GM19043 (cell line): ENCODE measurements at regions not wholly inside any gene's neighbourhood (a gene's known extent, or its start where the extent isn't known, plus 50 kb on each side); places are given as distances from the start of the nearest gene placed in this dataset.
"Not testable (repeated sequence)": the region's sequence is repeated elsewhere in the genome, so short reads cannot be mapped to it uniquely, and the experiment has no call there.

Experiments used
- ATAC-seq: cut with Tn5 transposase; IDR thresholded peaks from one replicate; pipeline ENCODE4 v1.9.1; 2021; ENCODE audit warnings: low read depth; ENCODE audit not compliant: unreplicated experiment

DNA sequence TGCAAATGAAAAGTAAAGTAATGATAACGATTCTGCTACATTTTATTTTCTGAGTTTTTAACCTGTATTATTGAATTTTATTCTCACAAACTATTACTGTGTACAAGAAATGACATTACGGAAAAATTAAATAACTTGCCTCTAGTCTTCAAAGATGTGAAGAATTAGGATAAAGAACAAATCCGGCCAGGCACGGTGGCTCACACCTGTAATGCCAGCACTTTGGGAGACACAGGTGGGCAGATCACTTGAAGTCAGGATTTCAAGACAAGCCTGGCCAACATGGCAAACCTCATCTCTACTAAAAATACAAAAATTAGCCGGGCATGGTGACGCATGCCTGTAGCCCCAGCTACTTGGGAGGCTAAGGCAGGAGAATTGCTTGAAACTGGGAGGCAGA, 1584.4 kb upstream of the SEL1L start:
- no peak for ATAC-seq

DNA sequence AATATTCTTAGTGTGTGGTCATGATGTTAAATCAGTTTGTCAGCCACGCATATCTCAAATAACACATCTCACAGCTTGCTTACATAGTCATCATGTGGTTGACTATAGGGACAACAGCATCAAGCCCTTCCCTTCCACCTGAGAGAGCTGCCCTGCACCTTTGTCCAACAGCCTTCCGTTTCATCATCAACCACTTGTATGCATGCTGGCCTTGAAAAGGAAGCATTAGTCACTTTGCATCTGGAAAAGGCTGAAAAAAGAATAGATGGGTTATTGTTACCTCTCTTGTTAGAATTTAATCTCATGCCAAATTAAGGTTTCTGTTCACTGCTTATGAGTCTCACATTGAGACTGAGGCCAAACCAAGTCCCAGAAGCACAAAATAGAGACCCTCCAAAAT, 1586.5 kb upstream of the SEL1L start:
- no peak for ATAC-seq

DNA sequence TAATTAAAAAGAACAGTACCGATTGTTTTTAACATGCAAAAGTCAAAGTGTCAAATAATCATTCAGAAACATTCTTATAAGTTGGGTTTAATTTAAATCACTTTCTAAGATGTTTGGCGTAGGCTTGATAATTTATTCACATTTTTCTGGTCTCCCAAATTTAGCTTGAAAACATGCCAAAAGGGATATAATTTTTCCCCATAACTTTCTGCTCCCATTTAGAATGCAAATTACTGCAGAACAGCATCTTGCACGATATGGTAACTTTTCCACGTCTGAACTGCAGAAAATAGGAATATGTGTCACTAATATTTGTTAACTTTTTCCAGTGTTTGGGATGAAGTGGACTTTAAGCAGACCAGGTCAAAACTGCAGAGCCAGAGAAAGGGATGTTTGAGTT, 1592.4 kb upstream of the SEL1L start:
- no peak for ATAC-seq

DNA sequence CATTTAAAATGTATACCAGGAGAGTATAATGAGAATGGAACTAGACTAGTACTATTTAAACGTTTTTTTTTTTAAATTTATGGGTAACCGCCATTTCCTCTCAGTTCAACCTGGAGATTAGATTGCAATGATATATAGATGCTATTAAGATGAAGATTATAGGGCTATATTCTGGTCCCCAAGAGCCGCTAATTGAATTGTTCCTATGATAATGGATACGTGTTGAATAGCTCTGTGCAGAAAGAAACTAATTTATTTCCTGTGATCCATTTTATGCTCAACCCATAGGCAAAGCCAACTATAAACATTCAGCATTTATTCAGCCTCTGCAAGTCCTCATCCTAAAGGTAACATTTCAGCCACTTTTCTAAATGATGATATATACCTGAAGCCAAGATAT, 1595.1 kb upstream of the SEL1L start:
- no peak for ATAC-seq

DNA sequence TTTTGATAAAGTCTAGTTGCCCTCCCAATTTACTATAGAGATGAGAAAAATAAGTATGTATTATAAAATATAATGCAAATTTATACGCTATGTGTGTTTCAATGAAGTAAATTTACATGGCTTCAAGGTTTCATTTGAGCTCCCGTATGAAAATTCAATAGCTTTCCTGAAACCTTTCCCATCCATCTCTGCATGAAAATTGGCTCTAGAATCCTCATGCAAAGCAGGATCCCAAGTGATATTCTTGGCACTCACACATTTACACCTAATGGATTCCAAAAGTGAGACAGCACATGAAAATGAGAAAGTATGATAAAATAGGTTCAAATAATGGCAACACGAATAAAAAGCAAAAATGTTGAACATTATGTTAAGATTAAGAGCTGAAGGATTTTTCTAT, 1595.8 kb upstream of the SEL1L start:
- ATAC-seq, result no peak

DNA sequence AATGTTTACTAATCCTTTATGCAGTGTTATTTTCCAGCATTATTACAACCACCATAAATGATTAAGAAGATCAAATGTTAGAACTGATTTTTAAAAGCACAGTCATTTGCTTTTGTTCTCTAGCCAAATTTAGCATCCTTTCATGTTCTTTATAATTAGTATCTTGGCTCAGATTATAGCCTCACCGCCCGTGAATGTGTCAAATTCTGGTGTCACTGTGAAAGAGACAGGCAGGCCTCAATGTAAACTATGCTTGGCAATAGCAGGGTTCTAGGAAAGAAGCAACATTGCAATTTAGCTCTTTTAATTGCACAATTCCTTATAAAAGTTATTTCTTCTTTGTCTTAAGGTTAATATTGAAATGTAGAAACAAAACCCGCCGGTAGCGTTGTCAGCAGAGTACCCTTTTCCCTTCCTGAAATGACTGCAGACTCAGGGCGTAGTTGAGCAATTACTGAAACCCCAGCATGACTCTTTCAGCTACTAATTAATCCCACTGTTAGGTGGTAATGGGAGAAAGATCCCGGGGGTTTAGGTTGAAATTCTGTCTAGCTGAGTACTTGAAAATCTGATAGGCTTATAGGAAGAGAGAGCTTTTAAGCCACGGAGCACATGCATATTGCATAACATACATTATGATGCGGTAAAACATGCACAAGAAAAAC, 1600.5 kb upstream of the SEL1L start:
- no peak for ATAC-seq

DNA sequence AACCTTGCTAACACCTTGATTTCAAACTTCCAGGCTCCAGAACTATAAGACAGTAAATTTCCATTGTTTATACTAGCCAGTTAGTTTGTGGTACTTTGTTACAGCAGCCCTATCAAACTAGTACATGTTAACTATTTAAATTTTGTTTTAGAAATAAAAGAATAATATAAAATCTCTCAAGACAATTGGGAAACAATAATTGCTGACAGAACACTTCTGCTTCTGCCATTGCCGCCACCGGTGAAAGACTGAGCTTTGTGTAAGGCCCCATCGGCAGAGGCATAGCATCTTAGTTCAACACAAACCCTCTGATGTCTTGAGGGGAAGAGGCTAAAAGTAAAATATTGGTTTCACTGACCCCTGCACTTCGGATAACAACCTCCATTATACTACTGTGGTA, 1607.1 kb upstream of the SEL1L start:
- ATAC-seq, result no peak

DNA sequence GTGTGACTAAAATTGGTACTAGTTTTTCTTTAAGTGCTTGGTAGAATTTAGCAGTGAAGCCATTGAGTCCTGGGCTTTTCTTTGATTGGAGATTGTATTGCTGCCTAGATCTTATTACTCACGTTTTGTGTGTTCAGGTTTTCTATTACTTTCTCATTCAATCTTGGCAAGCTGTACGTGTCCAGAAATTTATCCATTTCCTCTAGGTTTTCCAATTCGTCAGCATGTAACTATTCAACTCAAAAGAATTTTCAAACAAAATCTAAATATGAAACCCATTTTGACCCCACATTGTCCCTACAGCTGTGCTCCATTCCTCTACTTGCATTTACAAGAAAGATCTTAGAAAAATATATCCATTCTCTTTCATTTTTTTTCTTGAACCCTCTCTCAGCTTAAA, 1613.4 kb upstream of the SEL1L start:
- no peak for ATAC-seq

DNA sequence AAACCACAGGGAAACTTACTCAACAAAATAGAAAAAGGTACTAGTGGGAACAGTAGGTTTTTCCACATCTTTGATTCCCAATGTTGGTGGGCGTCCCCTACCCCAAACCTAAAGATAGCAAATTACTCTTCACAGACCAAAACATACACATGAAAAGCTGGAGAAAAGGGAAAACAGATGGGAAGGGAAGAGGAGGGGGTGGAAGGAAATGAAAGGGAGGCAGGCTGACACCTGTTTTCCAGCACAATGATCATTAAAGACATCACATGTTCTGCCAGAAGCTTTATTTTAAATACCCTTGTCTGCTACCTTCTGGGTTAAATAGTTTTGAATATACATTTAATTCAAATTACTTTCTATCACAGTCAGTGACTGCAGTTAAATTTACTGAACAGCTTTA, 1617.9 kb upstream of the SEL1L start:
- no peak for ATAC-seq

DNA sequence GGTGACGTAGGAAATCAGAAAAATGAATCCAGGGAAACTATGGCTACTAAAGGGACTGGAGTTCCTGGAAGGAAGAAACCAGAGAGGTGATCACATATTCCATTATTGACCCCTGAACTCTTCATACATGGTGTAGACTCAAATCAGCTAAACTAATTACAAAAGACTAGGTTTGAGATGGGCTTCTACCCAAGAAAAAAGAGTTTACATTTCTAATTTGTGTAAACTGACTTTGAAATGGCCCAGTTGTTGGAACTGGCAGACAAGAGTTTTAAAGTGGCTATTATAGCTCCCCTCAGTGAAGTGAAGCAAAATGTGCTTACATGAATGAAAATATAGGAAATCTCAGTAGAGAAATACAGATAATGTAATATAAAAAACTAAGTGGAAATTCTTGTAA, 1619.4 kb upstream of the SEL1L start:
- ATAC-seq, result no peak

DNA sequence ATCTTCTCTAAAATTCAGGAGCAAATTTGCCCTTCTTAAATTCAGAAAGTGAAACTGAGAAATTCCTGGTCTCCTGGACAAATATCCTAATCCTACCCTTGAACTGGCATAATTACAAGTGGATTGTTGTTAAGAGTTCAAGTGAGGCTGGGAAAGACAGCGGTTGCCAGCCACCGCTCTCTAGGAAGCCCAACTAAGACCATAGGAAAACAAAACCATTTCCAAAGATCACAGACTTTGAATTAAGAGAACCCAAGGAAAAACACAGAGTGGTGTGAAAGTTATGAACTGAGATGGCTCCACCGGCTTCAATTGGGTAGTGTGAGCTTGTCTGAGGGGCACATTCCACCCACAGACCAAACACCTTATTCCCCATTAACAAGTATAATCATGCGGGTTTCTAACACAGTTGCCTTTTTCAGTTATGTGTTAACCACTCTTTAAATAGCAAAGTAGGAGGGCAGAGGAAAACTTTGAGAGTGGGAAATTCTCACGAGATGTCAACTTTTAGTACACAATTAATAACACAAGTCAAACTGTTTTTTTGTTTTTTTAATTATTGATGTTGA, 1628.8 kb upstream of the SEL1L start:
- ATAC-seq, result no peak

DNA sequence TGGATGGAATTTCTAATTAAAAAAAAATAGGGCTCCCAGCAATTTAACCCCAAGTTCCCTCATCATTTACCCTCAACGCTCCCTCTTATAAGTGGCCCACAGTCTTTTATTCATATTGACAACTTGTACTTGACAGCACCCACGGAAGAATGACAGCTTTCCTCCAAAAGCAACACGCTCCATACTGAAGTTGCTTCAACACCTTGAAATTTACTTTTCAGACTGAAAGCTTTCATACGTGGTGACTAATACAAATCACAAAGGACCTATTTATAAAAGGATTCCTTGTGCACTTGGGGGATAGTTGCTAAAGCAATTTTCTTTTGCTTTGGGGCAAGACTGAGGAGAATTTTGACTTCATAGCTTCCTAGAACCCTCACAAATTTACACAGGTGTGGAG, 1629.4 kb upstream of the SEL1L start:
- ATAC-seq, result no peak

DNA sequence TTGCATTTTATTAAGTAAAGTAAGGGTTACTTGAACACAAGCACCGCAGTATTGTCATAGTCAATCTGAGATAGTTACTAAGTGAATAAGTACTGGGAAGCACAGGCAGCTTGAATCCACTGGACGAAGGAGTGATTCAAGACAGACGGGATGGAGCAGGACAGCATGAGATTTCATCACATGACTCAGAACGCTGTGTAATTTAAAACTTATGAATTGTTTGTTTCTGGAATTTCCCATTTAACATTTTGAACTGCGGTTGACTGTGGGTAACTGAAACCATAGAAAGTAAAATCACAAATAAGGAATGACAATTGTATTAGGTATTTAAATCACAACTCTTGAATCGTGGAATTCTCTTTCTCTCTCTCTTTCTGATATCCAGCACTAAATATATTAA, 1630.4 kb upstream of the SEL1L start:
- no peak for ATAC-seq

DNA sequence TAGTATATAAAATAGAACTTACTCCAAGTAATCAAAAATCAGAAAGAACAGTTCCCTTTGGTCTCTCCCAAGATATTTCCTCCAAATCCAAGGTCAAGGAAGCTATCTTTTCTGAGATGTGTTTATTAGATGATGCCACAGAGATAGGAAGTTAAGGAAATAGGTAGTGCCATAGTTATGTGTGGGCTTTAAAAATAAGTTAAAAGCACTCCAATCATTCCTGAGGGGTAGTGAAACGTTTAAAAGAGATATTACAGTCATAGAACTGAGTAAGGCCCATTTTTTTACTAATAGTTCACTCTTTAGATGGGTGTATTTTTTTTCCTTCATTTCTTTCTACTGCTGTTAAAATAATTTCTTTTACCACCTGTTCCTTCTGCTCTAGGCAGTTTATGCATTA, 1630.9 kb upstream of the SEL1L start:
- no peak for ATAC-seq

DNA sequence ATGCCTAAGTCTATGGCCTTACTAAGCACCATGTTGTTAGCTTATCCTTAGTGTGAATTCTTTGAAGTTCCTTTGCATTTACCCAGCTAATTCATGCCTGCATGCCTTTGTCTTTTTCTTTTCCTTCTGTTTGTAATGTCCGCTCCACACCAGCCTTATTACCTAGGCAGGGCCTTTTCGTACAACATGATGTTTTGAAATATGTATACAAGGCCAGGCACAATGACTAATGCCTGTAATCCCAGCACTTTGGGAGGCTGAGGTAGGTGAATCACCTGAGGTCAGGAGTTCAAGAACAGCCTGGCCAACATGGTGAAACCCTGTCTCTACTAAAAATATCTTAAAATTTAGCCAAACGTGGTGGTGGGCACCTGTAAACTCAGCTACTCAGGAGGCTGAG, 1636.5 kb upstream of the SEL1L start:
- no peak for ATAC-seq

DNA sequence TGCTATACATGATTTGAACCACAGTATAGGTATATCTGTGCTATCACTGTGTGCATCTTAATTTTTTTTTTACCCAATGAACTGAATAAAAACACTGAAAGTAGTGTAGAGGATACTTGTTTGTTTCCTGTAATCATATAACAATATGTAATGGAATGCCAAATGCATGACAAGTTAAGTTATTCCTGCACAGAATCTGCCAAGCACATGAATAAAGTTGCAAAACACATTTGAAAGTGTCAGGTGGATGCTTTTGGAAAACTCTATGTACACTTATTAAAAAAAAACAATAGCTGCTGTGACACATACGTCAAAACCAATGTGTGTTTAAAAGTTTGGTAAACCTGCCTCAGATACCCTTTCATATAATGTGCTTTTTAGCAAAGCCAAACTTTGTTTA, 1638.1 kb upstream of the SEL1L start:
- no peak for ATAC-seq

DNA sequence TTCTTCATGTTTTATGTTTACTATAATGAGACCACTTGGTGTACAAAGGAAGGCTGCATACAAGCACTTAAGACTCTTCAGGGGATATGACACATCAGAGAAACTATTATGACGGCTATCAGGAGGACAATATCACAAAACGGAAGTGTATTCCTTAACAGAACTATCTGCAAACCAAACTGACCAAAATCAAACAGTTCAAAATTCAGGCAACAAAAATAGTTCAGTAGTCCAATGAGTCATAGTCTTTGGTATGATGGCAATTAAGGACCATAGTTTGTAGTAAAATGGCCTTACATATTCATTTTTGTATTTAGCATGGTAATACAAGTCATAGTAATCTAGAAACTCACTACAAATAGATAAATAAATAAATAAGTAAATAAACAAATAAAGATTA, 1638.7 kb upstream of the SEL1L start:
- no peak for ATAC-seq

DNA sequence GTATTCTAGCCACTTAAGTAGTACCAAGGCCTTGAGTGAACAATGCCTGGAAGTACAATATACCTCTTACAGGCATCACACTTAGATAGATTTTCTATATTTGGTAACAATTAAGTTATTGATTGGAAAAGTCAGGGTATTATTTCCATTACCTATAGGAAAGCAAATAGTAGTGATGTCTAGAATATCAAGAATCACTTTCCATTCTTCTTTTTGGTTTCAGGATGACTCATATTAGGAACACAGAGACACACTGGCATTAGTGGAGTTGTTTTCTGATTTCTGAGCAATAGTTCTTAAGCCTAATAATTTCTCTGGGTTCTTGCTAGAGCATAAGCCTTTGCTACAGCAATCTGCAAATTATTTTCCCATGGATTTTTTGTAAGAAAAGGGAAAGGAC, 1640.0 kb upstream of the SEL1L start:
- ATAC-seq, result no peak

DNA sequence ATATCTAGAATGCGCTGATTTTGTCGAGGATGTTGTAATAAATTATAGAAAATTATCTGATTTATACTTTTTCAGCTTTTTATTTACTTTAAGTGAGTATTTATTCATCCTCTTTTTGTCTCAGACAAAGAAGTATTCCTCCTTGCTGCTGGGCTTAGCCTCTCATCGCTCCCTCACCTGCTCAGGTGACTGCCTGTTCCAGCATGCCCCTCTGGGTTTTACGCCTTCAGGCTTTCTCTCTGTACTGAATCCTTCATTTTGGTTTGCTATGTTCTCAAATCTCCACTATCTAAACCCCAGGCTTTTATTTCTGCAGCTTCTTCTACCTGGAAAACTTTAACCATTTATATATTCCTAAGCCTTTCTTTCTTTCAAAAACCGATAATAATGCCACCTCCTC, 1650.9 kb upstream of the SEL1L start:
- ATAC-seq, result no peak

DNA sequence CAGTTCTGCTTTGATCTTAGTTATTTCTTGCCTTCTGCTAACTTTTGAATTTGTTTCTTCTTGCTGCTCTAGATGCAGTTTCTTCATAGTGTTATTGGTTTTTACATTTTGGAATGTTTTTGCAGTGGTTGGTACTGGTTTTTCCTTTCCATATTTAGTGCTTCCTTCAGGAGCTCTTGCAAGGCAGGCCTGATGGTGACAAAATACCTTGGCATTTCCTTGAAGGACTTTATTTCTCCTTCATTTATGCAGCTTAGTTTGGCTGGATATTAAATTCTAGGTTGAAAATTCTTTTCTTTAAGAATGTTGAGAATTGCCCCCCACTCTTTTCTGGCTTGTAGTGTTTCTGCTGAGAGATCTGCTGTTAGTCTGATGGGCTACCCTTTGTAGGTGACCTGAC, 1654.7 kb upstream of the SEL1L start:
- ATAC-seq, result not testable (repeated sequence)

DNA sequence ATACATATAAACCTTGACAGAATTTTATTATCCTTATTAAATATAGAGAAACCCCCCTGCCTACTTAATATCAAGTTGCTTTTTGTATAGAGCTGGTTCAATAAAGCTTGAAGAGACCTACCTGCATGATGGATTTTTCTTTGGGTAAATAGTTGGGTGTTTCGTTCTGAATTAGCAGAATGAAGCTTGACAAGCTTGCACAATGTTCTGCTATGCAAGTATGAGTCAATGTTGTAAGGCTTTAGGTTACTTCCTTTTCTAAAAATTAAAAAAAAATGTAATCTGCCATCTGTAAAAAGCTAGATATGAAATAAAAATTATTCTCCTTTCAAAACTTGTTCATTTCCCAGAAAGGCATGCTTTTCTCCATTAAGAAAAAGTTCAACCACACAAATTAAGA, 1662.6 kb upstream of the SEL1L start:
- no peak for ATAC-seq

DNA sequence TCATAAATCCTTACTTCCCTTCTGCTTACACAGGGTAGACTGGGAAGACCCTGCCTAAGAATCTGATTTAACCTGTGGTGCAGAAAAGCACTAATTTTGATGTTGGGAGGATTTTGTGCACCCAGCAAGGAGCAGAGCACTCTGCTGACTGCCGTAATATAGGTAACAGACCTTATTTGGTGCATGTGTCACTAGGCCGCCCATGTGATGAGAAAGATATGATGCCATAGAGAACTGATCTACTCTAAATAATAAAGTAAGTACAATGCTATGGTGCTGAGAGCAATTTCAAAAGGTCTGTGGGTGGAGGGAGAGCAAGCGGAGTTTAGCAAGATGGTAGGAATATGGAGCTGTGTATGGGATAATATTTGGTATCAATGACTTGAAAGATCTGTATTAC, 1663.6 kb upstream of the SEL1L start:
- no peak for ATAC-seq

DNA sequence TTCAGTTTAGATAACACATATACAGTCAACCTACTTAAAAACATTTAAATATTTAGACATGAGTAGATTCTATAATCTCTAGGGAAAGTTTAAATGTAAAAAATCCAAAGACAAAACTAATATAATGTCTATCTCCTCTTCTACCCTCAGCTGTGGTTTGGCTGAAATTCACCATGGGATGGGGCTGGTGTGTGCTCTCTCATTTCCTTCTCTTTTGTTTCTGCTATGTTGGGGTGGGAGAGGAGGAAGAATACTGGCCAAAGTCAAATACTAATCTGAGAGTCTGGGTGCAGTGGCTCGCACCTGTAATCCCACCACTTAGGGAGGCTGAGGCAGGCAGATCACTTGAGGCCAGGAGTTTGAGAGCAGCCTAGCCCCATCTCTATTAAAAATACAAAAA, 1673.9 kb upstream of the SEL1L start:
- ATAC-seq, result no peak
